GM12865 (cell line): ENCODE measurements at regions not wholly inside any gene's neighbourhood (a gene's known extent, or its start where the extent isn't known, plus 50 kb on each side); places are given as distances from the start of the nearest gene placed in this dataset.

Experiments used
- DNase-seq: peaks from one replicate; pipeline ENCODE4 v3.0.0; 2010; ENCODE audit warnings: low read depth
- H3K4me3 ChIP-seq: 2 replicates; pipeline ENCODE4 v1.5.1; 2011; ENCODE audit warnings: mild to moderate bottlenecking, low read depth, low read length, control low read depth
- CTCF ChIP-seq: IDR thresholded peaks from 2 replicates; pipeline ENCODE4 v1.5.1; 2011; ENCODE audit warnings: low read length, control low read depth, low read depth, inconsistent platforms; ENCODE audit not compliant: insufficient read depth; ENCODE audit errors: missing control alignments

- H3K4me3 ChIP-seq: no peak overlapping the region
- no peak for TF ChIP-seq CTCF
- no peak for DNase-seq
These were observed 974.1 kb downstream of the TMTC2 start for GRCh38 chr12:83660727-83661358.

- no peak for TF ChIP-seq CTCF
- DNase-seq: no peak
These were observed 972.6 kb downstream of the TMTC2 start for GRCh38 chr12:83659321-83659720.

GRCh38 chr12:83656004-83656403, 969.3 kb downstream of the TMTC2 start:
- no peak overlapping the region for H3K4me3 ChIP-seq
- no peak for DNase-seq
- no peak for TF ChIP-seq CTCF

More at GRCh38 chr12:83659321-83659720, 972.6 kb downstream of the TMTC2 start:
- H3K4me3 ChIP-seq: no peak overlapping the region

GRCh38 chr12:83642205-83642604, 955.5 kb downstream of the TMTC2 start:
- H3K4me3 ChIP-seq: no peak overlapping the region
- no peak for DNase-seq
- no peak for TF ChIP-seq CTCF

- no peak for DNase-seq
- no peak overlapping the region for H3K4me3 ChIP-seq
- TF ChIP-seq CTCF: no peak
These were observed 955.1 kb downstream of the TMTC2 start for GRCh38 chr12:83641789-83642188.

- no peak for DNase-seq
- H3K4me3 ChIP-seq: no peak overlapping the region
- no peak for TF ChIP-seq CTCF
These were observed 948.1 kb downstream of the TMTC2 start for GRCh38 chr12:83634726-83635267.

GRCh38 chr12:83630526-83630925, 943.8 kb downstream of the TMTC2 start:
- no peak overlapping the region for H3K4me3 ChIP-seq
- TF ChIP-seq CTCF: no peak
- no peak for DNase-seq
